ENCODE measurements at regions not wholly inside any gene's neighbourhood (a gene's known extent, or its start where the extent isn't known, plus 50 kb on each side); places are given as distances from the start of the nearest gene placed in this dataset.

DNA sequence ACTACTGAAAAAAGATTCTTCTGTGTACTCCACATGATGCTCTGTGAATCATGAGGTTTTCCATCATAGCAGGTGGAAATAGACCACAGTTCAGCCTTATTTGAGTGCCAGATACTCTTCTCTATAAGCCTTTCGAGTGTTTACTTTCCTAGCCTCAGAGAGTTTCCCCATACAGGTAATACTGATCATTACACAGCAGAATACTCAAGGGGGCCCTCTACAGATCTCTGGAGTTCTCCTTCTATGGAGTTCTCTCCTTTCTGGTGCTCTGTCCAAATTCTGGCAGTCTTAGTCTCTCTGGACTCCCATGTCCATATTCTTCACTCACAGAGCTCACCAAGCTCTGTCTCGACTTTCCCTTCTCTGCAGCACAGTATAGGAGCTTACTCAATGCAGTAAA lies 175.7 kb upstream of the CARD18 start:
- no peak for DNase-seq (ENCODE audit: low read depth)
- H3K4me3 ChIP-seq (ENCODE audit: low read depth, low read length) = no peak overlapping the region
- peak; percentile 45 for TF ChIP-seq CTCF (conservative IDR thresholded peaks at IDR 0.05; ENCODE audit: low read depth, low read length)

DNA sequence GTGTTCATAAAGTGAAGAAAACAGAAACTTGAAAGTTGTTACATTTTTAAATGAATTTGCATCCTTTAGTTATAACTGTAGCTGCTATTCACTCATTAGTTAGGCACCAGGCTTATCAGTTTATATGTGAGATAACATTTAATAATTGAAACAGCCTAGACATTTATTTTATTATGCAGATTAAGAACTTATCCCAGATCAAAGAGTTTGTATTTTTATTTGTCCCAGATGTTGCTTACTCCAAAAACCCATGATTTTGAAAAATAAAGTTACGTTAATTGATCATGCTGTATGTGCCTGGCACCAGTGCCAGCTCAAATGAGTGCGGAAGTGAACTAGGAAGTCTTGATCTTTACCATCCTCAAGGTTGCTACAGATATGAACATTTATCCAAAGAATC lies 172.7 kb upstream of the CARD18 start:
- no peak for TF ChIP-seq CTCF (conservative IDR thresholded peaks at IDR 0.05; ENCODE audit: low read depth, low read length)
- no peak for DNase-seq (ENCODE audit: low read depth)
- no peak overlapping the region for H3K4me3 ChIP-seq (ENCODE audit: low read depth, low read length)

DNA sequence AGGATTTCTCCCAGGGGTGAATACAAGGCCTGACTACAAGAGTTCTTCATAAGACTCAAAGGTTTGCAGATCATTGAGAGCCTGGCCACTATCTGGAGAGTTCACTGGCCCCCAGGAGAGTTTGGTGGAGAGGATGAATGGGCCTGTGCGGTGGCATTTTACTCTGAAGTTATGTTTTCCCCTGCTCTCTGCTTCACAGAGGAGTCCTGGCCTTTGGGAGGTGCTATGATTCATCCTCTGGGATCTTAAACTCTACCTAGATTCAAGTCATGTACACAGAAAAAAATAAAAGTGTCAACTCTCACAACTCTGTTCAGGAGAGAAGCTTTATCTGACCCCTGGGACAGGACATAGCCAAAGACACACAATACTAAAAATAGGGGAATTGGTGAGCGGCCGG lies 159.1 kb upstream of the CARD18 start:
- H3K4me3 ChIP-seq (ENCODE audit: low read depth, low read length) = no peak overlapping the region
- no peak for TF ChIP-seq CTCF (conservative IDR thresholded peaks at IDR 0.05; ENCODE audit: low read depth, low read length)
- DNase-seq (ENCODE audit: low read depth) = no peak

DNA sequence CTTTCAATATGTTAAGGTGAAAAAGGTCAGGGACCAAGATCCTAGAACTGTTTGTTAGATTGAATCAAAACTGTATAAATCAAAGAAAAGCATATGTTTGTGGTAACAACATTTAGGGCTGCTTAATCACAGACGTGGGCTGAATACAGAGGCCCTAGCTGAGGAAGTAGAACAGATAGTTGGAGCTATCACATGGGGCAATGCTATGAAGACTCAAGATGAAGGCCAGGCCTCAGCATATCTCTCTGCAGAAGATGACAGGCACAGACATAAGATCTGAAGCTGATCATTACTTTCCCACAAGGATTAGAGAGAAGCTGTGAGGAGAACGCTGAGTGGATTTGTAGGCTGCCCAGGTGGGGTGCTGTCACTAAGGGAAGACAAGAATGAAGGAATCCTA lies 158.6 kb upstream of the CARD18 start:
- no peak for DNase-seq (ENCODE audit: low read depth)
- no peak for TF ChIP-seq CTCF (conservative IDR thresholded peaks at IDR 0.05; ENCODE audit: low read depth, low read length)
- no peak overlapping the region for H3K4me3 ChIP-seq (ENCODE audit: low read depth, low read length)

DNA sequence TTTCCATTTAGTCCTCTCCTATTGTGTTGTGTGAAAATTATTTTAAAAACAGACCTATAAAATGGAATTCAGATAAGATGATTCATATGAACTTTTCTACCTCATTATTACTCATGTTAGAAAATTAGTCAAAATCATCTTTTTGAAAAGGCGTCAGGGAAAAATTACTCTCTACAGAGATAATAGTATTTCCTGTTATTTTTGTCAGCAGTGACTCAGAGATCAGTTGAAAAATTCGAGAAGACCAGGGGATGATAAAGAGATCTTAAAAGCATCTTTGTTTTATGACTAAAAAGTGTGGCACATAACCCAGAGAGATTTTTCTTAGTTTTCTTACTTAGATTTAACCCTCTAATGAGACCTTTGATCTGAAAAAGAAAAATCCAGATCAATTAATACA lies 157.9 kb upstream of the CARD18 start:
- H3K4me3 ChIP-seq (ENCODE audit: low read depth, low read length) = no peak overlapping the region
- TF ChIP-seq CTCF (conservative IDR thresholded peaks at IDR 0.05; ENCODE audit: low read depth, low read length) = no peak
- no peak for DNase-seq (ENCODE audit: low read depth)

GRCh38 chr11:105296806-105297205 lies 157.2 kb upstream of the CARD18 start:
- no peak for DNase-seq (ENCODE audit: low read depth)
- TF ChIP-seq CTCF (conservative IDR thresholded peaks at IDR 0.05; ENCODE audit: low read depth, low read length) = no peak
- no peak overlapping the region for H3K4me3 ChIP-seq (ENCODE audit: low read depth, low read length)

GRCh38 chr11:105296386-105296785 lies 156.8 kb upstream of the CARD18 start:
- TF ChIP-seq CTCF (conservative IDR thresholded peaks at IDR 0.05; ENCODE audit: low read depth, low read length) = no peak
- no peak overlapping the region for H3K4me3 ChIP-seq (ENCODE audit: low read depth, low read length)
- DNase-seq (ENCODE audit: low read depth) = no peak
